ENCODE measurements at regions not wholly inside any gene's neighbourhood (a gene's known extent, or its start where the extent isn't known, plus 50 kb on each side); places are given as distances from the start of the nearest gene placed in this dataset.

DNA sequence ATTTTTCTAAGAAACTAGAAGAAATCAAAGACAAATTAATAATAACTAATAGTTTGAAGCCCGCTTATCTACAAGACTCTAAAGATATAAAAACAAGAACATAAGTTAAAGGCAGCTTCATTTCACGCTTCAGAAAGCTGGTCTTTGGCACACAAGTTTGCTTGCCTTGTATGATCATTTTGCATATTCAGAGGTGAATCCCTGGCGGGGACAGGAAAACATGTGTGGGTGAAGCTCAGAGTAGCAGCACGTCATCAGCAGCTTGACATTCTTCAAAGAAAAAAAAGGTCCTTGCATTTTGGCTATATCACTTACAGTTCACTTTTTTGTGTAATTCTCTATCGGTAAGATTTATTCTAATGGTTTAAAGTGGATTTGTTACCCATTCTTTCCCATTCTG, 1911.8 kb downstream of the MRPL39 start:
- Histone ChIP-seq H3K9me2 (ENCODE audit: insufficient read depth) (no peaks in the 10 kb centered on the region), H3K4me3 (no peak overlapping the region), H3K79me2 (replicated peaks; ENCODE audit: insufficient read depth) (no peaks in the 10 kb centered on the region), H3F3A (replicated peaks; ENCODE audit: low read depth) (no peaks in the 10 kb centered on the region), H3K27ac (ENCODE audit: low read depth) (no peak overlapping the region), H3K4me2 (no peak overlapping the region), H4K20me1 (replicated peaks; ENCODE audit: insufficient read depth) (no peaks in the 10 kb centered on the region), H3K27me3 (ENCODE audit: insufficient read depth) (no peaks in the 10 kb centered on the region), H3K4me1 (ENCODE audit: insufficient read depth) (no peaks in the 10 kb centered on the region), H2AFZ (no peak overlapping the region), H3K36me3 (ENCODE audit: insufficient read depth) (no peaks in the 10 kb centered on the region)
- Mint-ChIP-seq H3K9me3 (peaks cover 60% of the 10 kb centered on the region), H3K4me3 (no peak overlapping the region), H3K27ac (no peak overlapping the region), H3K4me1 (no peaks in the 10 kb centered on the region; the same call in 2 of the 3 replicates), H3K36me3 (ENCODE audit: low read depth) (peaks cover 19% of the 10 kb centered on the region), H3K27me3 (ENCODE audit: insufficient read depth, low read depth, poor library complexity) (peaks cover 5% of the 10 kb centered on the region)
- no peak for DNase-seq (ENCODE audit: low spot score)
- ATAC-seq = no peak
- TF ChIP-seq, protein P1, sequence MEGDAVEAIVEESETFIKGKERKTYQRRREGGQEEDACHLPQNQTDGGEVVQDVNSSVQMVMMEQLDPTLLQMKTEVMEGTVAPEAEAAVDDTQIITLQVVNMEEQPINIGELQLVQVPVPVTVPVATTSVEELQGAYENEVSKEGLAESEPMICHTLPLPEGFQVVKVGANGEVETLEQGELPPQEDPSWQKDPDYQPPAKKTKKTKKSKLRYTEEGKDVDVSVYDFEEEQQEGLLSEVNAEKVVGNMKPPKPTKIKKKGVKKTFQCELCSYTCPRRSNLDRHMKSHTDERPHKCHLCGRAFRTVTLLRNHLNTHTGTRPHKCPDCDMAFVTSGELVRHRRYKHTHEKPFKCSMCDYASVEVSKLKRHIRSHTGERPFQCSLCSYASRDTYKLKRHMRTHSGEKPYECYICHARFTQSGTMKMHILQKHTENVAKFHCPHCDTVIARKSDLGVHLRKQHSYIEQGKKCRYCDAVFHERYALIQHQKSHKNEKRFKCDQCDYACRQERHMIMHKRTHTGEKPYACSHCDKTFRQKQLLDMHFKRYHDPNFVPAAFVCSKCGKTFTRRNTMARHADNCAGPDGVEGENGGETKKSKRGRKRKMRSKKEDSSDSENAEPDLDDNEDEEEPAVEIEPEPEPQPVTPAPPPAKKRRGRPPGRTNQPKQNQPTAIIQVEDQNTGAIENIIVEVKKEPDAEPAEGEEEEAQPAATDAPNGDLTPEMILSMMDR (conservative IDR thresholded peaks at IDR 0.05; ENCODE audit: low read depth in 2 of 2) = no peak
- TF ChIP-seq ZNF331 (CRISPR knock-in tag; IDR thresholded peaks at IDR 0.05; ENCODE audit: low read depth) (no peak), EZH2 (IDR thresholded peaks at IDR 0.05; ENCODE audit: low read depth, unreplicated experiment) (no peak), EZH2phosphoT487 (IDR thresholded peaks at IDR 0.05; ENCODE audit: unreplicated experiment) (no peak), POLR2AphosphoS5 (IDR thresholded peaks at IDR 0.05; ENCODE audit: low read depth) (no peak), ZNF114 (CRISPR knock-in tag; IDR thresholded peaks at IDR 0.05) (no peak), NANOG (IDR thresholded peaks at IDR 0.05; ENCODE audit: borderline replicate concordance) (no peak), STAT1 (IDR thresholded peaks at IDR 0.05; ENCODE audit: unreplicated experiment) (no peak), CREB1 (CRISPR knock-in tag; IDR thresholded peaks at IDR 0.05; ENCODE audit: low read depth) (no peak), JUNB (IDR thresholded peaks at IDR 0.05; ENCODE audit: unreplicated experiment) (no peak)
- TF ChIP-seq, protein P2, sequence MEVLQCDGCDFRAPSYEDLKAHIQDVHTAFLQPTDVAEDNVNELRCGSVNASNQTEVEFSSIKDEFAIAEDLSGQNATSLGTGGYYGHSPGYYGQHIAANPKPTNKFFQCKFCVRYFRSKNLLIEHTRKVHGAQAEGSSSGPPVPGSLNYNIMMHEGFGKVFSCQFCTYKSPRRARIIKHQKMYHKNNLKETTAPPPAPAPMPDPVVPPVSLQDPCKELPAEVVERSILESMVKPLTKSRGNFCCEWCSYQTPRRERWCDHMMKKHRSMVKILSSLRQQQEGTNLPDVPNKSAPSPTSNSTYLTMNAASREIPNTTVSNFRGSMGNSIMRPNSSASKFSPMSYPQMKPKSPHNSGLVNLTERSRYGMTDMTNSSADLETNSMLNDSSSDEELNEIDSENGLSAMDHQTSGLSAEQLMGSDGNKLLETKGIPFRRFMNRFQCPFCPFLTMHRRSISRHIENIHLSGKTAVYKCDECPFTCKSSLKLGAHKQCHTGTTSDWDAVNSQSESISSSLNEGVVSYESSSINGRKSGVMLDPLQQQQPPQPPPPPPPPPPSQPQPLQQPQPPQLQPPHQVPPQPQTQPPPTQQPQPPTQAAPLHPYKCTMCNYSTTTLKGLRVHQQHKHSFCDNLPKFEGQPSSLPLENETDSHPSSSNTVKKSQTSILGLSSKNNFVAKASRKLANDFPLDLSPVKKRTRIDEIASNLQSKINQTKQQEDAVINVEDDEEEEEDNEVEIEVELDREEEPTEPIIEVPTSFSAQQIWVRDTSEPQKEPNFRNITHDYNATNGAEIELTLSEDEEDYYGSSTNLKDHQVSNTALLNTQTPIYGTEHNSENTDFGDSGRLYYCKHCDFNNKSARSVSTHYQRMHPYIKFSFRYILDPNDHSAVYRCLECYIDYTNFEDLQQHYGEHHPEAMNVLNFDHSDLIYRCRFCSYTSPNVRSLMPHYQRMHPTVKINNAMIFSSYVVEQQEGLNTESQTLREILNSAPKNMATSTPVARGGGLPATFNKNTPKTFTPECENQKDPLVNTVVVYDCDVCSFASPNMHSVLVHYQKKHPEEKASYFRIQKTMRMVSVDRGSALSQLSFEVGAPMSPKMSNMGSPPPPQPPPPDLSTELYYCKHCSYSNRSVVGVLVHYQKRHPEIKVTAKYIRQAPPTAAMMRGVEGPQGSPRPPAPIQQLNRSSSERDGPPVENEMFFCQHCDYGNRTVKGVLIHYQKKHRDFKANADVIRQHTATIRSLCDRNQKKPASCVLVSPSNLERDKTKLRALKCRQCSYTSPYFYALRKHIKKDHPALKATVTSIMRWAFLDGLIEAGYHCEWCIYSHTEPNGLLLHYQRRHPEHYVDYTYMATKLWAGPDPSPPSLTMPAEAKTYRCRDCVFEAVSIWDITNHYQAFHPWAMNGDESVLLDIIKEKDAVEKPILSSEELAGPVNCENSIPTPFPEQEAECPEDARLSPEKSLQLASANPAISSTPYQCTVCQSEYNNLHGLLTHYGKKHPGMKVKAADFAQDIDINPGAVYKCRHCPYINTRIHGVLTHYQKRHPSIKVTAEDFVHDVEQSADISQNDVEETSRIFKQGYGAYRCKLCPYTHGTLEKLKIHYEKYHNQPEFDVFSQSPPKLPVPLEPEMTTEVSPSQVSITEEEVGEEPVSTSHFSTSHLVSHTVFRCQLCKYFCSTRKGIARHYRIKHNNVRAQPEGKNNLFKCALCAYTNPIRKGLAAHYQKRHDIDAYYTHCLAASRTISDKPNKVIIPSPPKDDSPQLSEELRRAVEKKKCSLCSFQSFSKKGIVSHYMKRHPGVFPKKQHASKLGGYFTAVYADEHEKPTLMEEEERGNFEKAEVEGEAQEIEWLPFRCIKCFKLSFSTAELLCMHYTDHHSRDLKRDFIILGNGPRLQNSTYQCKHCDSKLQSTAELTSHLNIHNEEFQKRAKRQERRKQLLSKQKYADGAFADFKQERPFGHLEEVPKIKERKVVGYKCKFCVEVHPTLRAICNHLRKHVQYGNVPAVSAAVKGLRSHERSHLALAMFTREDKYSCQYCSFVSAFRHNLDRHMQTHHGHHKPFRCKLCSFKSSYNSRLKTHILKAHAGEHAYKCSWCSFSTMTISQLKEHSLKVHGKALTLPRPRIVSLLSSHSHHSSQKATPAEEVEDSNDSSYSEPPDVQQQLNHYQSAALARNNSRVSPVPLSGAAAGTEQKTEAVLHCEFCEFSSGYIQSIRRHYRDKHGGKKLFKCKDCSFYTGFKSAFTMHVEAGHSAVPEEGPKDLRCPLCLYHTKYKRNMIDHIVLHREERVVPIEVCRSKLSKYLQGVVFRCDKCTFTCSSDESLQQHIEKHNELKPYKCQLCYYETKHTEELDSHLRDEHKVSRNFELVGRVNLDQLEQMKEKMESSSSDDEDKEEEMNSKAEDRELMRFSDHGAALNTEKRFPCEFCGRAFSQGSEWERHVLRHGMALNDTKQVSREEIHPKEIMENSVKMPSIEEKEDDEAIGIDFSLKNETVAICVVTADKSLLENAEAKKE (CRISPR knock-in tag; IDR thresholded peaks at IDR 0.05) = no peak
- TF ChIP-seq, protein P3, sequence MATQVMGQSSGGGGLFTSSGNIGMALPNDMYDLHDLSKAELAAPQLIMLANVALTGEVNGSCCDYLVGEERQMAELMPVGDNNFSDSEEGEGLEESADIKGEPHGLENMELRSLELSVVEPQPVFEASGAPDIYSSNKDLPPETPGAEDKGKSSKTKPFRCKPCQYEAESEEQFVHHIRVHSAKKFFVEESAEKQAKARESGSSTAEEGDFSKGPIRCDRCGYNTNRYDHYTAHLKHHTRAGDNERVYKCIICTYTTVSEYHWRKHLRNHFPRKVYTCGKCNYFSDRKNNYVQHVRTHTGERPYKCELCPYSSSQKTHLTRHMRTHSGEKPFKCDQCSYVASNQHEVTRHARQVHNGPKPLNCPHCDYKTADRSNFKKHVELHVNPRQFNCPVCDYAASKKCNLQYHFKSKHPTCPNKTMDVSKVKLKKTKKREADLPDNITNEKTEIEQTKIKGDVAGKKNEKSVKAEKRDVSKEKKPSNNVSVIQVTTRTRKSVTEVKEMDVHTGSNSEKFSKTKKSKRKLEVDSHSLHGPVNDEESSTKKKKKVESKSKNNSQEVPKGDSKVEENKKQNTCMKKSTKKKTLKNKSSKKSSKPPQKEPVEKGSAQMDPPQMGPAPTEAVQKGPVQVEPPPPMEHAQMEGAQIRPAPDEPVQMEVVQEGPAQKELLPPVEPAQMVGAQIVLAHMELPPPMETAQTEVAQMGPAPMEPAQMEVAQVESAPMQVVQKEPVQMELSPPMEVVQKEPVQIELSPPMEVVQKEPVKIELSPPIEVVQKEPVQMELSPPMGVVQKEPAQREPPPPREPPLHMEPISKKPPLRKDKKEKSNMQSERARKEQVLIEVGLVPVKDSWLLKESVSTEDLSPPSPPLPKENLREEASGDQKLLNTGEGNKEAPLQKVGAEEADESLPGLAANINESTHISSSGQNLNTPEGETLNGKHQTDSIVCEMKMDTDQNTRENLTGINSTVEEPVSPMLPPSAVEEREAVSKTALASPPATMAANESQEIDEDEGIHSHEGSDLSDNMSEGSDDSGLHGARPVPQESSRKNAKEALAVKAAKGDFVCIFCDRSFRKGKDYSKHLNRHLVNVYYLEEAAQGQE (IDR thresholded peaks at IDR 0.05; ENCODE audit: unreplicated experiment) = no peak
- TF ChIP-seq, protein P4, sequence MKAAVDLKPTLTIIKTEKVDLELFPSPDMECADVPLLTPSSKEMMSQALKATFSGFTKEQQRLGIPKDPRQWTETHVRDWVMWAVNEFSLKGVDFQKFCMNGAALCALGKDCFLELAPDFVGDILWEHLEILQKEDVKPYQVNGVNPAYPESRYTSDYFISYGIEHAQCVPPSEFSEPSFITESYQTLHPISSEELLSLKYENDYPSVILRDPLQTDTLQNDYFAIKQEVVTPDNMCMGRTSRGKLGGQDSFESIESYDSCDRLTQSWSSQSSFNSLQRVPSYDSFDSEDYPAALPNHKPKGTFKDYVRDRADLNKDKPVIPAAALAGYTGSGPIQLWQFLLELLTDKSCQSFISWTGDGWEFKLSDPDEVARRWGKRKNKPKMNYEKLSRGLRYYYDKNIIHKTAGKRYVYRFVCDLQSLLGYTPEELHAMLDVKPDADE (IDR thresholded peaks at IDR 0.05) = no peak

All from GM23338 (cell line).